ENCODE measurements at regions not wholly inside any gene's neighbourhood (a gene's known extent, or its start where the extent isn't known, plus 50 kb on each side); places are given as distances from the start of the nearest gene placed in this dataset.
A peak's percentile ranks its signal among the peaks of the same experiment; 100 is the strongest.
"Not testable (repeated sequence)": the region's sequence is repeated elsewhere in the genome, so short reads cannot be mapped to it uniquely, and the experiment has no call there.

GRCh38 chr2:747762-748351 lies 70.7 kb upstream of the TMEM18 start:
- no peak for DNase-seq

DNA sequence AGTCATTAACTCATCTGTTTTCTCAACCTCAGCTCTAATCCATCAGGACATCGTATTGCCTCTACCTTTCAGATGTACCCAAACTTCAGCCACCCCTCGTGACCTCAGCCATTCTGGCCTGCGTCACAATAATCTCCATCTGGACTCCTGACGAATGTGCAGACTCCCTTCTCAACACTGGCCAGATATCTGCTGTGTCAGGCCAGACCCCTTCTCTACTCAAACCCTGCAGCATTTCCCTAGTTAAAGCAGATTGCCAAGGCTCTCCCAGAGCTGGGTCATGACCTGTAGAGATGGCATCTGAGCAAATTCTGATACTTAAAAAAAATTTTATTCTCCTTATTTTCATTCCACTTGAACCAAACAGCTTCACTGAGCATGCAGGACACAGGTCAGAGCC lies 69.5 kb upstream of the TMEM18 start:
- no peak for DNase-seq

DNA sequence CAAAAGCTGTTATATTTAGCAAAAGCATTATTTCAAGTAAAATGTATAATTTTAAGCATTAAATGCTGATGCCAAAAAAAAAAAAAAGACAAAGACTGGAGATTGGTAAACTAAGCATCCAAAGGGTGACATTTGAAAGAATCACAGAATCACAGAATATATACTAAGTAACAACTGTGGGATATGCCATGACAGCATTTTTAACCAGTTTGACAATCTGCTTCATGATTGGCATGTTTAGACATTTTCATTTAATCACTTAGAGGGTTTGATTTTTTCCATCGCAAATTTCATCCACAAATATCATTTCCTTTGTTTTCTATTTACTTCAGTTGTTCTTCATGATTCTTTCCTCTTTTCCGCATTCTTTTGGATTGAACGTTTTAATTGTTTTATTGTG lies 66.9 kb upstream of the TMEM18 start:
- no peak for DNase-seq

GRCh38 chr2:742221-742620 lies 65.0 kb upstream of the TMEM18 start:
- no peak for DNase-seq

DNA sequence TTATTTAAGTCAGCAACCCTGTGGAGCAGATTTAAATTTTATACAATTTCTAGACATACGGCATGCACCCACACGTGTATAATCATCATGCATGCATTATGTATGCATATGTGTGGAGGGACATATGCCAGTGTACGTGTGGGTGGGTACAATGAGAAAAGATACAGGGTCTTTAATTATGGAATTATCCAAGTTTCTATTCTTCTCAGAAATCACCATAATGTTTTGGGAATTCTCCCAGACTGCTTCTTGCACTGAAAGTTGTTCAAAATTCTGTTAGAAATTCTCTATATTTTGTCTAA lies 63.9 kb upstream of the TMEM18 start:
- no peak for DNase-seq

DNA sequence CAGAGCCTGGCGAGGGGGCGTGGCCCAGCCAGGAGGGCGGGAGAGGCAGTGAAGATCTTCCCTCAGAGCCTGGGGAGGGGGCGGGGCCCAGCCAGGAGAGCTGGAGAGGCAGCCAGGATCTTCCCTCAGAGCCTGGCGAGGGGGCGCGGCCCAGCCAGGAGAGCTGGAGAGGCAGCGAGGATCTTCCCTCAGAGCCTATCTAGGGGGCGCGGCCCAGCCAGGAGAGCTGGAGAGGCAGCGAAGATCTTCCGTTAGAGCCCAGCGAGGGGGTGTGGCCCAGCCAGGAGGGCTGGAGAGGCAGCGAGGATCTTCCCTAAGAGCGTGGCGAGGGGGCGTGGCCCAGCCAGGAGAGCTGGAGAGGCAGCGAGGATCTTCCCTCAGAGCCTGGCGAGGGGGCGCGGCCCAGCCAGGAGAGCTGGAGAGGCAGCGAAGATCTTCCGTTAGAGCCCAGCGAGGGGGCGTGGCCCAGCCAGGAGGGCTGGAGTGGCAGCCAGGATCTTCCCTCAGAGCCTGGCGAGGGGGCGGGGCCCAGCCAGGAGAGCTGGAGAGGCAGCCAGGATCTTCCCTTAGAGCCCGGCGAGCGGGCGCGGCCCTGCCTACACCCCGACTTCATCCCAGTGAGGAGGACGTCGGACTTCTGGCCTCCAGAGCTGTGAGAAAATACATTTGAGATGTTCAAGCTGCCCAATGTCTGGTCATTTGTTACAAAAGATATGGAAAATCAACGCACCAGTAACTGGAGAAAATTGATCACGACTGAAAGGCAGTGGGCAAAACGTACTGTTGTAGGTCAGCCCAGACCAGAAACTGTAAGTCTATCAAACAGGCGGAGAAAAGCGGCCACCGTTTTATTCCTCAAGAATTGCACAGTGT lies 63.4 kb upstream of the TMEM18 start:
- DNase-seq = peak; percentile 69

- not testable (repeated sequence) for DNase-seq
Measured at GRCh38 chr2:739864-740321, 62.7 kb upstream of the TMEM18 start.

DNA sequence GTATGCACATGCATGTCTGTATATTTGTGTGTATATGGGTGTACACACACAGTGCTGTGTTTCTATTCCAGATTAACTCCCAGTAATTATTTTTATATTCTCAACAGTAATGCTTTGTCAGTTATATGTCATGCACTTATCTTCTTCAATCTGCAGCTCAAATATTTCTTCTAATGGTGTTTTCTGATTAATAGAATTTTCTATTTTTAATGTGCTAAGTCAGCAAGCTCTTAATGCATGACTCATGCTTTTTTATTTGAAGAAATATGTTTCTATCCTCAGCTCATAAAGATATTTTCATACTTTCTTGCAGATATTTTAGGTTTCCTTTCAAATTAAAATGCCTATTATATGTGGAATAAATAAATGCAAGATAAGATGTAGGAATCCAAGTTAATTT lies 59.7 kb upstream of the TMEM18 start:
- no peak for DNase-seq

DNA sequence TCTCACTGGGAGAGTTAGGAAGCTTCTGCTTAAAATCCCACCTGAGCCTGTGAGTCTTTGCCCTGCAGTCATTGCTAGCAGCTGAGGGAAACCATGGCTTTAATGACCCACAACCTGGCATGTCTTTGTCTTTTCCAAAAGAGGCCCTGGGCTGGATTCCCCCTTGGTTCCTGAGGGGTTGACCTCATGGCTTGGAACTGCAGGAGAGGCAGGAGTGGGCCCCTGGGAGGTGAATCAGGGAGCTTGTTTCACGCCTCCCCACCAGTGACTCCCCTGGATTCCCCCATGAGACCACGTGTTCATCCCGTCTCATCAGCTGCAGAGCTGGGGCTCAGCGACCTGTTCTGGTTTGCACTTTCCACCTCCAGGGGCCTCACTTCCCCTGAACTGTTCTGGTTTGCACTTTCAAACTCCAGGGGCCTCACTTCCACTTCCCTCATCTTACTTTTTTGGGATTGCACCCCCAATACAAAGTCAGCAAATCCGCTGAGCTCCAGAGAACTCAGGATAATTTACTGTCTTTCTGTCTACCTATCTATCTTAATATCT lies 58.5 kb upstream of the TMEM18 start:
- no peak for DNase-seq

- DNase-seq = no peak
Measured at GRCh38 chr2:734496-734895, 57.3 kb upstream of the TMEM18 start.

GRCh38 chr2:733495-733894 lies 56.3 kb upstream of the TMEM18 start:
- no peak for DNase-seq

DNA sequence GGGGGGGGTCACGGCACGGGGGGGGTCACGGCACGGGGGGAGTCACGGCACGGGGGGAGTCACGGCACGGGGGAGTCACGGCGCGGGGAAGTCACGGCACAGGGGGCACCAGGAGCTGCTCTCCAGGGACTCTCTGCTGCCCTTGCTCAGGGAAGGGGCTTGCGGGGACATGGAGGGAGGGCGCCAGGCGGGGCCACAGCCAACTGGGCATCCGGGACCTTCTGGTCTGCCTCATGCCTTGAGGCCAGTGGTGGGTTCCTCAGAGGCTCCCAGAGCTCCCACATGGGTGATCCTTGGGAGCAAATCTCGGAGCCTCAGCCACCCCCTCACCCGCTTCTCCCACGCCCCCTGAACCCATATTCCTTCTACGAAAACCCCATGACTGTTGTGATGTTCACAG lies 55.8 kb upstream of the TMEM18 start:
- no peak for DNase-seq

DNA sequence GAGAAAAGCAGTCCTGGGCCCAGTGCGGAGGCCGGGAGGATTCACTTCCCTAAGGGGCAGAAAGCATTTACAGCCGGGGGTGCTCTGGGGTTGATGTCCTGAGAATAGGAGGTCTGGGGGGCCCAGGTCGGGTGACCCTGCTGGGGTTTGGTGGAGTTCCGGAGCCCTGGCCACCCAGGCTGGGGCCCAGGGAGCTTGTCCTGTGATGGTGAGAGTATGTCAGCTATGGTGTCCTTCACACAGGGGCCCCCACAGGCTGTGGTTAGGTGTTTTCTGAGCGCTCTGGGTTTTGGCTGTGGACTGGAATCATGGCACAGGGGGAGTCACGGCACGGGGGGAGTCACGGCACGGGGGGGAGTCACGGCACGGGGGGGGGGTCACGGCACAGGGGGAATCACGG lies 54.5 kb upstream of the TMEM18 start:
- no peak for DNase-seq

DNA sequence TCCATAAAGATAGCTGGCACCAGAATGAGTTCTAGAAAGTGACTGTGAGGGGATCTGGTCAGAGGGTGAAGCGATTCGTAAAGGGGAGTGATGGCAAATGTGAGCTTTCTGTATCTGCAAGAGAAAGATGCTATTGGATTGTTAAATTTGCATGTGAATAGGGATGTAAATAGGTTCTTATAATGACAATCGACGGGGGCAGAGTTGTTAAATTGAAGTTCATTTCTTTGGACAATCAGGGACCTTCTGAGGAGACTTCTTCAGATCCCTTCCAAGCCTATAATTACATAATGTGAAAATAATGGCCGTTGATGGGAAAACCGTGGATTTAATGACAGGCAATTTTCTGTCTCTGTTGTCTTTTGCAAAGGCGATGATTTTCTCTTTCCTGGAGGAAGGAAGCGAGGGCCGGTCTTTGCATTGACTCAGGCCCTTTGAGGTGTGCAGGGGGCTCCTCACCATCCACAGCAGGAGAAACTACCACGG lies 52.2 kb upstream of the TMEM18 start:
- no peak for DNase-seq

DNA sequence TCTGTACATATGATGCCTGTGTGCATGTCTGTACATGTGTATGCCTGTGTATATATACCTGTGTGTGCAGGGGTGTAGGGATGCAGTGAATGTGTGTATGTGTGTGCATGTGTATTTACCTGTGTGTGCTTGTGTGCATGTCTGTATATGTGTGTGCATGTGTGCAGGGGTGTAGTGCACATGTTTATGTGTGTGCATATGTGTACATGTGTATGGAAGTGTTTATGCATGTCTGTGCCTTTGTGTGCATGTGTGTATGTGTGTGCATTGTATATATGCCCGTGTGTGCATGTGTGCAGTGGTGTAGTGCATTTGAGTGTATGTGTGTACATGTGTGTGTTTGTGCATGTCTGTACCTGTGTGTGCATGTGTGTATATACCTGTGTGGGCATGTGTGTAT lies 51.0 kb upstream of the TMEM18 start:
- no peak for DNase-seq

DNA sequence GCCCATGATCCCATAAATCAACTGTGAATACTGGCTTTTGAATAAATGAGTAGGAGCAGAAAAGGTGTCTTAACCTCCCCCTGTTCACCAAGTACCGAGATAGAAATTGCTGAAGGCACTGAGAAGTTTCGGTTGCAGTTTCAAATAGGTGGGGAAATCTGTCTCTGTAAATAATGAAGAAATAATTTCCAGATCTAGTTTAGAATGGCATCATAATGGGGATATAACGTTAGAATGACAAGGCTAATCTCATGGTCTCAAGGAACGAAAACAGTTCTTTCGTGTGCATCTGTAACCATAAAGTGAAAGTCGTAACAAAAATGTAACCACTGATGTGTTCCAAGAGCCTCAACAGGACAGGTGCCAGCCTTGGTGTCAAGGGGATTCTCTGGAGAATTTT lies 49.9 kb upstream of the TMEM18 start:
- no peak for DNase-seq
